ENCODE measurements at regions not wholly inside any gene's neighbourhood (a gene's known extent, or its start where the extent isn't known, plus 50 kb on each side); places are given as distances from the start of the nearest gene placed in this dataset.

- Histone ChIP-seq H3K27ac (no peak overlapping the region), H2AFZ (replicated peaks) (no peak overlapping the region), H4K20me1 (ENCODE audit: low read depth) (no peaks in the 10 kb centered on the region), H3K9ac (no peak overlapping the region), H3K36me3 (no peaks in the 10 kb centered on the region), H3K4me1 (peaks cover 4% of the 10 kb centered on the region), H3F3A (ENCODE audit: low read depth) (peaks cover 4% of the 10 kb centered on the region), H3K9me3 (ENCODE audit: low read depth) (peaks cover 11% of the 10 kb centered on the region), H3K4me3 (no peak overlapping the region), H3K4me2 (no peak overlapping the region), H3K27me3 (no peaks in the 10 kb centered on the region), H3K79me2 (ENCODE audit: low read depth) (no peaks in the 10 kb centered on the region)
- Mint-ChIP-seq H3K4me1 (peaks cover 11% of the 10 kb centered on the region), H3K4me3 (no peak overlapping the region), H3K27ac (no peak overlapping the region), H3K36me3 (peaks cover 6% of the 10 kb centered on the region), H3K27me3 (ENCODE audit: insufficient read depth, low read depth) (no peaks in the 10 kb centered on the region), H3K9me3 (peaks cover 35% of the 10 kb centered on the region)
- TF ChIP-seq, protein P1, sequence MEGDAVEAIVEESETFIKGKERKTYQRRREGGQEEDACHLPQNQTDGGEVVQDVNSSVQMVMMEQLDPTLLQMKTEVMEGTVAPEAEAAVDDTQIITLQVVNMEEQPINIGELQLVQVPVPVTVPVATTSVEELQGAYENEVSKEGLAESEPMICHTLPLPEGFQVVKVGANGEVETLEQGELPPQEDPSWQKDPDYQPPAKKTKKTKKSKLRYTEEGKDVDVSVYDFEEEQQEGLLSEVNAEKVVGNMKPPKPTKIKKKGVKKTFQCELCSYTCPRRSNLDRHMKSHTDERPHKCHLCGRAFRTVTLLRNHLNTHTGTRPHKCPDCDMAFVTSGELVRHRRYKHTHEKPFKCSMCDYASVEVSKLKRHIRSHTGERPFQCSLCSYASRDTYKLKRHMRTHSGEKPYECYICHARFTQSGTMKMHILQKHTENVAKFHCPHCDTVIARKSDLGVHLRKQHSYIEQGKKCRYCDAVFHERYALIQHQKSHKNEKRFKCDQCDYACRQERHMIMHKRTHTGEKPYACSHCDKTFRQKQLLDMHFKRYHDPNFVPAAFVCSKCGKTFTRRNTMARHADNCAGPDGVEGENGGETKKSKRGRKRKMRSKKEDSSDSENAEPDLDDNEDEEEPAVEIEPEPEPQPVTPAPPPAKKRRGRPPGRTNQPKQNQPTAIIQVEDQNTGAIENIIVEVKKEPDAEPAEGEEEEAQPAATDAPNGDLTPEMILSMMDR (IDR thresholded peaks at IDR 0.05): no peak
- TF ChIP-seq EZH2 (IDR thresholded peaks at IDR 0.05): no peak
- TF ChIP-seq EZH2phosphoT487 (IDR thresholded peaks at IDR 0.05): no peak
- no peak for DNase-seq (ENCODE audit: low spot score)
Measured at GRCh38 chr6:22779062-22779461, 209.7 kb downstream of the HDGFL1 start.

DNA sequence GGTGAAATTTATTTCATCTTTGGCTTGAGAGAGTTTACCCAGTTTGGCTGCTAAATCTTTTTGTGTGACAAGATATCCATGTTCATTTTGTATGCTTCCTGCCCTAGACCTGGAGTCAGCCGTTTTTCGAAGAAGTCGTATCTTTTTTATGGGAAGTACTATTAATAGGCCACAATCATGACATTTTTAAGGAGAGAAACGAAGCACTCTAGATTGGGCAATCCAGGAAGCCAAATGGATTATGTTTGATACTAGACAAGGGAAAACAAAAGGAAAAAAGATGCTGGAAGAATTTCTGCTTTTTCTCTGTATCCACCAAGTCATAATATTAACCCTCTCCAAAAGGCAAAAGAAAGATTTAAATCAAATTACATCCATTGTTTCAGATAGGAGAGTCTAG lies 214.6 kb downstream of the HDGFL1 start:
- TF ChIP-seq EZH2 (IDR thresholded peaks at IDR 0.05) (no peak), EZH2phosphoT487 (IDR thresholded peaks at IDR 0.05) (no peak)
- TF ChIP-seq, protein P1 (IDR thresholded peaks at IDR 0.05): no peak
- Histone ChIP-seq H3K36me3 (no peaks in the 10 kb centered on the region), H3K4me2 (peak overlapping the region; percentile 62), H3K9ac (no peak overlapping the region), H4K20me1 (ENCODE audit: low read depth) (no peaks in the 10 kb centered on the region), H2AFZ (replicated peaks) (peak overlapping the region; percentile 74), H3K9me3 (ENCODE audit: low read depth) (peaks cover 2% of the 10 kb centered on the region), H3K79me2 (ENCODE audit: low read depth) (no peaks in the 10 kb centered on the region), H3K4me1 (peaks cover 26% of the 10 kb centered on the region), H3F3A (ENCODE audit: low read depth) (peaks cover 23% of the 10 kb centered on the region), H3K27me3 (no peaks in the 10 kb centered on the region), H3K27ac (peak overlapping the region; percentile 26), H3K4me3 (no peak overlapping the region)
- Mint-ChIP-seq H3K4me1 (peaks cover 38% of the 10 kb centered on the region), H3K9me3 (peaks cover 18% of the 10 kb centered on the region), H3K27me3 (ENCODE audit: insufficient read depth, low read depth) (no peaks in the 10 kb centered on the region), H3K4me3 (peak overlapping the region; percentile 8), H3K36me3 (peaks cover 4% of the 10 kb centered on the region), H3K27ac (peak overlapping the region; percentile 98)
- no peak for DNase-seq (ENCODE audit: low spot score)

DNA sequence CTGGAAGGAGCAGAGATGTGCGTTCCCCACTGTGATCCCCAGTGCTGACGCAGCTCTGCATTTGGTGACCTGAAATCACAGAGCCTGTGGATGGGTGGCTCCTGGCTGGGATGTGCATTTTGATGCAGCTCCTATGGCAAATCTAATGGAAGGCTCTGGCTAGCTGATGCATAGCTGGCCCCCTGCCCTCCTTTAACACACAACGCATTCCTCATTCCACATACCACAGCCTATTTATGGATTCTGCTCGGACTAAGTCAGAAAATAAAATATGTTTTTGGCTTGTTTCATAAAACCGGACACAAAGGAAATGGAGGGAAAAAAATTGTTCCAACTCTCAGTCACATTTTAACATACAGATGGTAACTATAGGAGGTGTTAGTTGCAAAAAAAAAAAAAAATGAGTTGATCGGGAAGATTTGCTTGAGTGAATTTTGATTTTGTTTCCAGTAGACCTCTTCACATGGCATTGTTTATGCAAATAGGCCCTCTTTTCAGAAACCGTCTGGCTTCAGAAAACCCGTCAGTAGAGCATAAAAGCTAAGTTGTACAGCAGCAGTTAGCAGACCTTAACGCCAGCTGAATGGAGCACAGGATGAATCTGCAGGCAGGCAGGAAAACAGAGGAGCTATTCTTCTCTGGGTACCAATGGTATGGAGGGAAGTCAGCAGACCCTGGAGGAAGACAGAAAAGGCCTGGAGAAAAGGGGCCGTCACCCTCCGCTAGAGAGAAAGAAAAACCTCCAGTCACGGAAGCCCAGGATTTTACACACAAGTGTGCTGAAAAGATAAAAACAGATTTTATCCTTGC lies 215.4 kb downstream of the HDGFL1 start:
- no peak for TF ChIP-seq EZH2 (IDR thresholded peaks at IDR 0.05)
- TF ChIP-seq, protein P1 (IDR thresholded peaks at IDR 0.05): no peak
- no peak for TF ChIP-seq EZH2phosphoT487 (IDR thresholded peaks at IDR 0.05)
- Histone ChIP-seq H3K4me2 (peak overlapping the region; percentile 62), H3F3A (ENCODE audit: low read depth) (peaks cover 23% of the 10 kb centered on the region), H3K4me1 (peaks cover 26% of the 10 kb centered on the region), H3K9ac (no peak overlapping the region), H3K4me3 (peak overlapping the region; percentile 7), H4K20me1 (ENCODE audit: low read depth) (no peaks in the 10 kb centered on the region), H2AFZ (replicated peaks) (peak overlapping the region; percentile 74), H3K27me3 (no peaks in the 10 kb centered on the region), H3K9me3 (ENCODE audit: low read depth) (no peaks in the 10 kb centered on the region), H3K27ac (peak overlapping the region; percentile 75), H3K79me2 (ENCODE audit: low read depth) (no peaks in the 10 kb centered on the region), H3K36me3 (no peaks in the 10 kb centered on the region)
- Mint-ChIP-seq H3K9me3 (peaks cover 14% of the 10 kb centered on the region), H3K4me3 (peak overlapping the region; percentile 58), H3K27me3 (ENCODE audit: insufficient read depth, low read depth) (no peaks in the 10 kb centered on the region), H3K36me3 (peaks cover under 1% of the 10 kb centered on the region), H3K4me1 (peaks cover 38% of the 10 kb centered on the region), H3K27ac (peak overlapping the region; percentile 100)
- DNase-seq (ENCODE audit: low spot score): peak; percentile 72

Data from neural progenitor cell (in vitro differentiated cells).